Effector memory CD4-positive, alpha-beta T cell (primary cell): ENCODE measurements at regions not wholly inside any gene's neighbourhood (a gene's known extent, or its start where the extent isn't known, plus 50 kb on each side); places are given as distances from the start of the nearest gene placed in this dataset.

Experiments used
- DNase-seq, 3 donors: peaks; one replicate each; pipeline ENCODE4 v3.0.0-alpha.2; 2020
- H3K27ac ChIP-seq: 2 replicates; pipeline ENCODE4 v1.7.0; 2013; ENCODE audit warnings: mild to moderate bottlenecking, low read length, moderate library complexity; ENCODE audit not compliant: insufficient read depth, poor library complexity, severe bottlenecking
- H3K27me3 ChIP-seq: replicated peaks from 2 replicates; pipeline ENCODE4 v1.7.0; 2013; ENCODE audit warnings: mild to moderate bottlenecking, low read length; ENCODE audit not compliant: insufficient read depth, control insufficient read depth, poor library complexity, severe bottlenecking
- H3K36me3 ChIP-seq: 2 replicates; pipeline ENCODE4 v1.7.0; 2013; ENCODE audit warnings: mild to moderate bottlenecking, low read length, moderate library complexity; ENCODE audit not compliant: control insufficient read depth, insufficient read depth
- H3K4me1 ChIP-seq: 2 replicates; pipeline ENCODE4 v1.7.0; 2013; ENCODE audit warnings: low read length, mild to moderate bottlenecking; ENCODE audit not compliant: control insufficient read depth, insufficient read depth, poor library complexity, severe bottlenecking
- H3K4me3 ChIP-seq: 2 replicates; pipeline ENCODE4 v1.7.0; 2013; ENCODE audit warnings: low read length, low read depth, mild to moderate bottlenecking; ENCODE audit not compliant: insufficient read depth, poor library complexity, severe bottlenecking
- H3K9me3 ChIP-seq: 2 replicates; pipeline ENCODE4 v1.7.0; 2013; ENCODE audit warnings: mild to moderate bottlenecking, low read length, moderate library complexity; ENCODE audit not compliant: control insufficient read depth

DNA sequence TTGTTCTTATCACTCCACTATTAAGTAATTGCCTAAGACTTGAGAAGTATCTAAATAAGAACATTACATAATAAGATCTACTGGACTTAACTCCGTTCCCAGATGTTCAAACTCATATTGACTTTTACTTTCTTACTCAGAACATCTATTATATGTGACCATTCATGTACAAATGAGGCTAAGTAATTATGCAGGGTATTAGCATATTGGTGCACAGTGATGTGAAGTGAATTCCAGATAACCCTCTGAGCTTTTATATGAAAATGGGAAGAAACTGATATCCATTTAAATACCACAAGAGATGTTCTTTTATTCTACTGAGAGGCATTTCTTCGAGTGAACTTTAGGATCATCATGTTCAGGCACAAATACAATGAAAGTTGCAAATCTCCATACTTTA lies 135.7 kb downstream of the ZPLD1 start:
- Histone ChIP-seq H3K4me3 (no peak overlapping the region), H3K4me1 (no peaks in the 10 kb centered on the region), H3K27ac (no peak overlapping the region), H3K9me3 (no peaks in the 10 kb centered on the region), H3K27me3 (no peaks in the 10 kb centered on the region), H3K36me3 (no peaks in the 10 kb centered on the region)
- no peak for DNase-seq

DNA sequence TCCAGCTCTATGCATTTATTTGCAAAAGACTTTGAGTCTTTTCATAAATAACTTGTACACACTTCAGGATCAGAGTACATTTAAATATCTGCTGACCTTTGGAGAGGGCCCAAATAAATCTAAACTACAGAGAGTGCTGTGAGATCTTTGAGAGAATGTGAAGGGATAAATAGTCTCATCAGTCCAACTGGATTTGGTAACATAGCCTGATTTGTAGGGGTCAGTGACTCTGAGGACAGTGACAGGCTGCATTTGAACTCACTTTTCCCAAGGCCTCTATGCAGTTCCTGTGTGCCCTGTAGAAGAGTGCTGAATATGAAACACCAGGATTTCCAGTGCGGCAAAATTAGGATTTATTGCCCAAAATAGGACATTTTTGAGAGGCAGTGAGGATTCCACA lies 136.2 kb downstream of the ZPLD1 start:
- Histone ChIP-seq H3K4me3 (no peak overlapping the region), H3K4me1 (no peaks in the 10 kb centered on the region), H3K36me3 (no peaks in the 10 kb centered on the region), H3K9me3 (no peaks in the 10 kb centered on the region), H3K27ac (no peak overlapping the region), H3K27me3 (no peaks in the 10 kb centered on the region)
- no peak for DNase-seq

DNA sequence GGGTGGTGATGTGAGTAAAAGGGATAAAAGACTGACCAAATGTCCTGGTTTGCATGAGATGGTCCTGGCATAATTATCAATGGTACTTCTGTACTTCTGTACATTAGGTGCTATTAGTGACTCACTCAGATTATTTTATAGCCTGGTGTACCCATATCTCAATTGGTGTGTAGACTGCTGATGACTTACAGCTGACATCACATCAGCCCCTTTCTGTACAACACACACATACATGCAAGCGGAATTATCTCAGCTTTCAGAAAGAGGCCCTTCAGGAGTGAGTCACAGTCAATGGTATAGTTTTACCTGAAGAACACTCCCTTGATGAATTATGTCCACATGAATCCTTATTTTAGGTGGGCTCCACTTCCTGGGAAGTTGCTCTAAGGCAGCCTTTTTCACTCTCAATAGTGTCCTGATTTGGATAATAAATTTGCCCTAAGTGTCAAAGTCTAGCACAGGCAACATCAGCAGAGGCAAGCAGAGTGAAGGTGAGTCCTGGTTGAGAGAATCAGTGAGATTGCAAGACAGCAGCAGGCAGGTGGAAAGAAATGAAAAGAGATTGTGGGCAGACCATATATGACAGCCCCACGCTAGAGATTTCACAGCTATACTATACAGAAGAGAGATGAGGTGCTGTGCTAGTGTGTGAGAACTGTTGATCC lies 137.0 kb downstream of the ZPLD1 start:
- Histone ChIP-seq H3K27ac (no peak overlapping the region), H3K4me1 (no peaks in the 10 kb centered on the region), H3K4me3 (no peak overlapping the region), H3K36me3 (no peaks in the 10 kb centered on the region), H3K27me3 (no peaks in the 10 kb centered on the region), H3K9me3 (no peaks in the 10 kb centered on the region)
- no peak for DNase-seq

DNA sequence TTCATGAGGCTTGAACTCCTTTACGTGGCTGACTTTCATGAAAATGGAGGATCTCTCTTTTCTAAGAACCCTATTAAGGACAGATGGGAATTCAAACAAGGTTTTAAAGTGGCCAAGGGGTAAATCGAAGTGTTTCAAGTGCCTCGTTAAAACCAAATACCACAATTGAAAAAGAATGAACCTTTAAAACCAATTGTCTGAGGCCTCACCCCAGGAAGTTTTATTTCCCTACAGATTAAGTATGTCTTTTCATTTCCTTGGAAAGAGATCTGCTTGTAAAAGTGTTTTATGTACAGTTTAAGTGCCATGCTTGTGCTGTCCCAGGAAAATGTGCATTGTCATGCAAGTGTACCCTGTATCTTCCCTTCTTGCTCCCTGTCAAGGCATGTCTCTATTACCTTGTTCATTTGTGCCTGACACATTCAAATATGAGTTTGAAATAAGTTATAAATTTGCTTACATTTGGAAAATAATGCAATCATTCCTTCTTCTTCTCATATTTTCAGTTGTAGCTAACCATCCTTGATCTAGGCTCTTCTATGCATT lies 138.7 kb downstream of the ZPLD1 start:
- Histone ChIP-seq H3K4me3 (no peak overlapping the region), H3K36me3 (no peaks in the 10 kb centered on the region), H3K9me3 (no peaks in the 10 kb centered on the region), H3K27me3 (no peaks in the 10 kb centered on the region), H3K27ac (no peak overlapping the region), H3K4me1 (no peaks in the 10 kb centered on the region)
- no peak for DNase-seq

DNA sequence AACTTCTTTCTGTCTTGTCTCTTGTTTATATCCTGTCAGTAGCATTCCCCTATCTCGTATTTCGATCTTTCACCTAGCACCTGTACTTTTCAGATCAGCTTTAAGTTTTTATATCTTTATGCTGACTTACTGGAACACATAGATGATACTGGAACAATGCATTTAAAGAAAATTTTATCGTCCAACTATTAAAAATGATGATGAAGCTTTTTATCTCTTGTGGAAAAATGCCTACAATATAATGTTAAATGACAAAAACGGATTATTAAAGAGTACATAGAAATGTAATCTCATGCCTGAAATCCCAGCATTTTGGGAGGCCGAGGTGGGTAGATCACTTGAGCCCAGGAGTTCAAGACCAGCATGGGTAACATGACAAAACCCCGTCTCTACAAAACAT lies 139.5 kb downstream of the ZPLD1 start:
- H3K9me3 ChIP-seq = no peaks in the 10 kb centered on the region
- H3K4me3 ChIP-seq = no peak overlapping the region
- no peak overlapping the region for H3K27ac ChIP-seq
- H3K27me3 ChIP-seq = no peaks in the 10 kb centered on the region
- no peaks in the 10 kb centered on the region for H3K4me1 ChIP-seq
- H3K36me3 ChIP-seq = no peaks in the 10 kb centered on the region
- DNase-seq = no peak

DNA sequence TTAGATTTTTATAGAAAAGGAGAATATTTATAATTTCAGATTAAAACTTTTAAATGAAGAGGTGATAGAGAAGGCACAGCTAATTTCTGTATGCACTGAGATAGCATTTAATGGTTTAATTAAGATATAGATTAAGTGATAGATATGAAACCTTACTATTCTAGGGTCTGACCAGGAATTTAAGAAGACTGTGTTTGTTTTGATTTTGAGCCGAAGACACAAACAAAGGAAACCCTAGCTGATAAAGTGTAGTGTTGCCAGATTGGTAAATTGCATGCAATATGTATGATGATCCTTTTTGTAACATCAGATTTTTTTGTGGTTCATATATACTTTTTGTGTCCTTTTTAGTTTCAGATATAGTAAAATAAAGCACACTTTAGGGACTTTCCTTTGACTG lies 141.8 kb downstream of the ZPLD1 start:
- Histone ChIP-seq H3K9me3 (no peaks in the 10 kb centered on the region), H3K36me3 (no peaks in the 10 kb centered on the region), H3K4me1 (no peaks in the 10 kb centered on the region), H3K4me3 (no peak overlapping the region), H3K27me3 (no peaks in the 10 kb centered on the region), H3K27ac (no peak overlapping the region)
- no peak for DNase-seq

DNA sequence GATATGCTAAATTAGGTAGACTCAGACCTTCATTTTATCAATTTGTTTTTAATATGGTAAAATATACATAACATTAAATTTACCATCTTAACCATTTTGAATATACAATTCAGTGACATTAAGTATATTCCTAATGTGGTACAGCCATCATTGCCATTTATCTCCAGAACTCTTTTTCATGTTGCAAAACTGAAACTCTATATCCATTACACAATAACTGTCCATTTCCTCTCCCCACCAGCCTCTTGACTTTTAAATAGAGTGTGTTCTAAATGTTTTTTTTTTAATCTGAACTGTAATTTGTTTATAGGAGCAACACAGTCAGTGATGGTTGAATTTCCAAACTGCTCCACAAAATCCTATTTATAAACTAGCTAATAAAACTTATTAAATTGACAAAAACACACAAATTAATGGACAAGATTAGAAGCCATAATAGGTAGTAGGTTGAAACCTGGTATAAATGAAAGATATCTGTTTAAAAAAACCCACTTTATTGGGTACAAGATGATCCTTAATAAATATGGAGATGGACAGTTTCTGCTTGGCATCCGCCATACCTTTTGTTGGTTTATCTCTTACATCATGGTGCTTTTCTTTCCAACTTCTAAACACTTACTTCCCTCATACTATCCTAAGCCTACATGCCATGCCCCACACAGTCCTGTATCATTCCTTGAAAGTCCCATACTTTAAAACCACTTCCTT lies 142.4 kb downstream of the ZPLD1 start:
- Histone ChIP-seq H3K27me3 (no peaks in the 10 kb centered on the region), H3K9me3 (no peaks in the 10 kb centered on the region), H3K4me3 (no peak overlapping the region), H3K27ac (no peak overlapping the region), H3K4me1 (no peaks in the 10 kb centered on the region), H3K36me3 (no peaks in the 10 kb centered on the region)
- DNase-seq = no peak

DNA sequence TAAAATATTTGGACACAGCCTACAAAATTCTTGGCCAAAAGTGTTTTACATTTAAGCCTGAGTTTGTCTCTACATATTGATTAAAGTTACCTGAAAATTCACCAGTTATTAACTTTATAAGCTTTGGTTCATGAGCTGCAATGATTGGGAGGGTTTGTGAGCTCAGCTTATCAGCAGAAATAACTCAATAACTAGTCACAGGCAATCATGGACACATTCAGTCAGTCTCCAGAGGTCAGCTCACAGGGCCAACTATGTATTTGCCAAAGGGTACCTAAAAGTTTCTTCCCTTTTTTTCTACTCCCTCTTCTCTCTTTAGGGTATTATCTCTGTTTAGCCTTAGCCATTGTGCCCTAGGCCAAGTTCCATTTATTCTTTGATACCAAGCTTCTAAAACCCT lies 145.9 kb downstream of the ZPLD1 start:
- Histone ChIP-seq H3K36me3 (no peaks in the 10 kb centered on the region), H3K4me3 (no peak overlapping the region), H3K27me3 (no peaks in the 10 kb centered on the region), H3K4me1 (no peaks in the 10 kb centered on the region), H3K27ac (no peak overlapping the region), H3K9me3 (no peaks in the 10 kb centered on the region)
- DNase-seq = no peak

DNA sequence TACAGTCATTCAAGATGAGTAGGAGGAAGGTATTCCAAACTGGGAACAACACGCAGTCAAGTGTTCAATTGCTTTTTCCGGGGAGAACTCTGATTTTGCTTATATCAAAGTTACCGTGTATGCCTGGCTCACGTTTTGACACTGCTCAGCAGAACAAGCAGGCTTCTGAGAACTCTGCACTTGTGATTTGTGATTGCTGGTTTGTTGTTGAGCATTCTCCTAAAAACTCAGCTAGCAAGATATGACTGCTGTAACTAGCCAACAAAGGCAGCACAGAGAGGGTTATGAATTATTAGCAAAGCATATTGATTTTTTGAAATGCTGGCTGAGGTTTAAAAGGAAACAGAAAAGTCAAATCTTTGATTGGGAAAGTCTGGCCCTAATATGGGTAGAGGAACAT lies 151.7 kb downstream of the ZPLD1 start:
- H3K4me1 ChIP-seq = no peaks in the 10 kb centered on the region
- no peak overlapping the region for H3K4me3 ChIP-seq
- no peaks in the 10 kb centered on the region for H3K9me3 ChIP-seq
- H3K27me3 ChIP-seq = no peaks in the 10 kb centered on the region
- DNase-seq = no peak
- no peaks in the 10 kb centered on the region for H3K36me3 ChIP-seq
- no peak overlapping the region for H3K27ac ChIP-seq

DNA sequence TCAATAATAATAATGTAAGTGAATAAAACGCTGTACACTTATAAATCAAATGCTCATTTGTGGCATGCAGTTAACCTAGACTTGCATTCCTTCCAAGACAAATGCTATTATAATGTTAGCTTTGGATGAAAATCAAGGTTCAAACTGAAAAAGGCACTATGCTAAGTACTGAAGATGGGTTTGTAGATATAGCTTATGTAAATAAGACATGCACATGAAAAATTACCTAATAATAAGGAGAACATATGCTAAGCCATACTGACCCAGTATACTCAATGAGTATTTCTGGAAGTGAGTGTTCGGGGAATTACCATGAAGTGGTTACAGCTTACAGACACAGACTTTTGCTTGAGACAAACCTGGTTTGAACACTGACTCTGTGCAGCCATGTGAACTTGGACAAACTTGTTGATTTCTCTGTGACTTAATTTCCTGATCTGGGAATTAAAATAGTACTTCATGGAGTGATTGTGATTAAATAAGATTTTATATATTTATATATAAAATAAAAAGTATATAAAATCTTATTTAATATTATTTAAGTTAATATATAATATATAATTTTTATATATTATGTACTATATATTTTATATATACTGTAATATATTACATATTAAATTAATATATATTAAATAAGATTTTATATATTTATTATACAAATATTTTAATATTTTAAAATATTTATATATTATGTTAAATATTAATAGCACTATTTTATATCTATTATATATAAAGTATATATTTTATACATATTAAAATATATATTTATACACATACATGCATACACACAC lies 159.2 kb downstream of the ZPLD1 start:
- DNase-seq = no peak
- Histone ChIP-seq H3K9me3 (no peaks in the 10 kb centered on the region), H3K4me1 (no peaks in the 10 kb centered on the region), H3K27me3 (no peaks in the 10 kb centered on the region), H3K36me3 (no peaks in the 10 kb centered on the region), H3K27ac (no peak overlapping the region), H3K4me3 (no peak overlapping the region)
